ENCODE measurements at regions not wholly inside any gene's neighbourhood (a gene's known extent, or its start where the extent isn't known, plus 50 kb on each side); places are given as distances from the start of the nearest gene placed in this dataset.

GRCh38 chr14:95023115-95023514, 134.2 kb downstream of the DICER1 start:
- BruUV-seq (replicated peaks): no TSS peak
- in situ Hi-C loops (cut with MboI) (no loop called here), intact Hi-C loops (cut with micrococcal nuclease; ENCODE audit: unreplicated experiment) (no loop called here)
- FAIRE-seq: no peak
- 51% methylated on average over 8 of the region's 9 CpGs for WGBS (ENCODE audit: insufficient coverage, insufficient replicate concordance, low lambda C conversion rate, missing lambda C conversion rate)
- Histone ChIP-seq H4K20me1 (ENCODE audit: control insufficient read depth, insufficient read depth) (no peaks in the 10 kb centered on the region), H3K9me3 (replicated peaks; ENCODE audit: control insufficient read depth, insufficient read depth, low read length) (no peaks in the 10 kb centered on the region), H3K36me3 (ENCODE audit: control insufficient read depth in 2 of 2, insufficient read depth in 2 of 2, low read length in 1 of 2) (no peaks in the 10 kb centered on the region), H3K9ac (ENCODE audit: control insufficient read depth, insufficient read depth, low read length) (no peak overlapping the region), H2AFZ (ENCODE audit: control insufficient read depth, low read depth, low read length) (no peak overlapping the region), H3K4me2 (ENCODE audit: control insufficient read depth, insufficient read depth) (no peak overlapping the region), H3K4me3 (no peak overlapping the region), H3K4me1 (ENCODE audit: control insufficient read depth, insufficient read depth, low read length) (no peaks in the 10 kb centered on the region), H3K27ac (ENCODE audit: control insufficient read depth, insufficient read depth) (no peak overlapping the region), H3K27me3 (replicated peaks in 1 of 2; ENCODE audit: control insufficient read depth in 2 of 2, insufficient read depth in 2 of 2, low read length in 1 of 2) (no peaks in the 10 kb centered on the region), H3K79me2 (ENCODE audit: control insufficient read depth, insufficient read depth, low read length) (no peaks in the 10 kb centered on the region)
- ChIA-PET SMC1A (ENCODE audit: uncharacterized antibody, unreplicated experiment) (no interaction called here), RAD21 (ENCODE audit: unreplicated experiment) (interaction anchor here (0.6 kb wide), 1 partner anchor 245 kb away, joined by 3 read pairs; no protein-coding TSS in a partner anchor), CTCF (no interaction called here), POLR2A (no interaction called here)
- TF ChIP-seq BHLHE40 (IDR thresholded peaks at IDR 0.05; ENCODE audit: borderline replicate concordance in 1 of 2, low read depth in 2 of 2, low read length in 1 of 2): no peak
- TF ChIP-seq BCLAF1 (IDR thresholded peaks at IDR 0.05): no peak
- TF ChIP-seq EGR1 (IDR thresholded peaks at IDR 0.05; ENCODE audit: borderline replicate concordance in 1 of 2, low read depth in 2 of 2, low read length in 2 of 2): no peak
- TF ChIP-seq BACH1 (IDR thresholded peaks at IDR 0.05; ENCODE audit: borderline replicate concordance): no peak
- no peak for TF ChIP-seq SRF (IDR thresholded peaks at IDR 0.05; ENCODE audit: low read depth in 2 of 2, low read length in 2 of 2)
- no peak for TF ChIP-seq MYB (IDR thresholded peaks at IDR 0.05; ENCODE audit: borderline replicate concordance, low read depth, low read length)
- no peak for TF ChIP-seq KAT2A (conservative IDR thresholded peaks at IDR 0.05; ENCODE audit: control insufficient read depth, low read depth, low read length)
- TF ChIP-seq KDM1A (IDR thresholded peaks at IDR 0.05; ENCODE audit: borderline replicate concordance): no peak
- TF ChIP-seq ZNF24 (IDR thresholded peaks at IDR 0.05): no peak
- TF ChIP-seq, protein P1, sequence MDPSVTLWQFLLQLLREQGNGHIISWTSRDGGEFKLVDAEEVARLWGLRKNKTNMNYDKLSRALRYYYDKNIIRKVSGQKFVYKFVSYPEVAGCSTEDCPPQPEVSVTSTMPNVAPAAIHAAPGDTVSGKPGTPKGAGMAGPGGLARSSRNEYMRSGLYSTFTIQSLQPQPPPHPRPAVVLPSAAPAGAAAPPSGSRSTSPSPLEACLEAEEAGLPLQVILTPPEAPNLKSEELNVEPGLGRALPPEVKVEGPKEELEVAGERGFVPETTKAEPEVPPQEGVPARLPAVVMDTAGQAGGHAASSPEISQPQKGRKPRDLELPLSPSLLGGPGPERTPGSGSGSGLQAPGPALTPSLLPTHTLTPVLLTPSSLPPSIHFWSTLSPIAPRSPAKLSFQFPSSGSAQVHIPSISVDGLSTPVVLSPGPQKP (IDR thresholded peaks at IDR 0.05; ENCODE audit: low read depth, low read length): no peak
- no peak for TF ChIP-seq SREBF1 (IDR thresholded peaks at IDR 0.05; ENCODE audit: low read length)
- TF ChIP-seq HDGF (IDR thresholded peaks at IDR 0.05): no peak
- TF ChIP-seq POLR2A (IDR thresholded peaks at IDR 0.05; ENCODE audit: low read depth, low read length): no peak
- TF ChIP-seq HDAC2 (IDR thresholded peaks at IDR 0.05): no peak
- no peak for TF ChIP-seq ASH2L (IDR thresholded peaks at IDR 0.05; ENCODE audit: borderline replicate concordance, low read depth)
- no peak for TF ChIP-seq EP300 (IDR thresholded peaks at IDR 0.05; ENCODE audit: borderline replicate concordance in 1 of 2, control insufficient read depth in 1 of 2, low read depth in 2 of 2, low read length in 2 of 2)
- no peak for TF ChIP-seq CHD1 (IDR thresholded peaks at IDR 0.05; ENCODE audit: low read depth, low read length)
- DNase-seq (ENCODE audit: low read depth, low spot score): no peak
- ATAC-seq: no peak

All from GM12878 (cell line).